Endodermal cell (in vitro differentiated cells): ENCODE measurements at regions not wholly inside any gene's neighbourhood (a gene's known extent, or its start where the extent isn't known, plus 50 kb on each side); places are given as distances from the start of the nearest gene placed in this dataset.

ENCODE experiments used
- DNase-seq: peaks from one replicate; pipeline ENCODE4 v3.0.0-alpha.2; 2017
- H3K27ac ChIP-seq: 2 replicates; pipeline ENCODE4 v1.5.1; 2013; ENCODE audit warnings: mild to moderate bottlenecking, low read depth, low read length, moderate library complexity
- H3K27me3 ChIP-seq: 2 replicates; pipeline ENCODE4 v1.6.1; 2013; ENCODE audit warnings: mild to moderate bottlenecking, low read length, moderate library complexity; ENCODE audit not compliant: insufficient read depth, control insufficient read depth, poor library complexity, severe bottlenecking
- H3K36me3 ChIP-seq: 2 replicates; pipeline ENCODE4 v1.7.0; 2013; ENCODE audit warnings: mild to moderate bottlenecking, low read length, moderate library complexity; ENCODE audit not compliant: control insufficient read depth, insufficient read depth
- H3K4me1 ChIP-seq: one replicate; pipeline ENCODE4 v1.7.0; 2013; ENCODE audit warnings: low read length; ENCODE audit not compliant: control insufficient read depth, insufficient read depth
- H3K4me3 ChIP-seq: 2 replicates; pipeline ENCODE4 v1.5.1; 2013; ENCODE audit warnings: mild to moderate bottlenecking, low read length, moderate library complexity
- H3K9ac ChIP-seq: 2 replicates; pipeline ENCODE4 v1.6.1; 2013; ENCODE audit warnings: mild to moderate bottlenecking, low read length, moderate library complexity; ENCODE audit not compliant: poor library complexity, severe bottlenecking; ENCODE audit errors: extremely low read depth
- H3K9me3 ChIP-seq: 2 replicates; pipeline ENCODE4 v1.6.1; 2013; ENCODE audit warnings: mild to moderate bottlenecking, low read length, moderate library complexity; ENCODE audit not compliant: control insufficient read depth
- H3K27ac Mint-ChIP-seq: 2 replicates; pipeline ENCODE4 v1.8.0; 2020; ENCODE audit warnings: mixed read lengths
- H3K27me3 Mint-ChIP-seq: 2 replicates; pipeline ENCODE4 v1.8.0; 2021; ENCODE audit warnings: mild to moderate bottlenecking, mixed read lengths; ENCODE audit not compliant: insufficient read depth
- H3K36me3 Mint-ChIP-seq: 2 replicates; pipeline ENCODE4 v1.8.0; 2020; ENCODE audit warnings: low read depth, mixed read lengths
- H3K4me1 Mint-ChIP-seq: 2 replicates; pipeline ENCODE4 v1.8.0; 2020; ENCODE audit warnings: mixed read lengths
- H3K4me3 Mint-ChIP-seq: 2 replicates; pipeline ENCODE4 v1.8.0; 2020; ENCODE audit warnings: mild to moderate bottlenecking, moderate library complexity, mixed read lengths
- H3K9me3 Mint-ChIP-seq: 2 replicates; pipeline ENCODE4 v1.8.0; 2020; ENCODE audit warnings: mild to moderate bottlenecking, mixed read lengths
- CTCF ChIP-seq: fragments of 200-600 bp; sonication (generic); conservative IDR thresholded peaks from 2 replicates; pipeline ENCODE4 v1.5.0; 2021; ENCODE audit warnings: antibody characterized with exemption, mild to moderate bottlenecking
- WGBS, 2 experiments: methylation state at CpG; one replicate each; pipeline versions ENCODE4 v1.1.5 to v1.1.7; 2013; ENCODE audit warnings: missing lambda C conversion rate in 2 of 2, mixed read lengths in 1 of 2; ENCODE audit not compliant: insufficient coverage in 1 of 2, insufficient read length in 1 of 2; 5-methylcytosine and 5-hydroxymethylcytosine counted together

- Histone ChIP-seq H3K27ac (no peak overlapping the region), H3K9me3 (no peaks in the 10 kb centered on the region), H3K27me3 (no peaks in the 10 kb centered on the region), H3K36me3 (no peaks in the 10 kb centered on the region), H3K9ac (no peak overlapping the region), H3K4me1 (no peaks in the 10 kb centered on the region), H3K4me3 (no peak overlapping the region)
- 90 to 94% methylated on average over 5 to 7 of the region's 7 CpGs for WGBS, 2 experiments
- Mint-ChIP-seq H3K36me3 (peaks cover 6% of the 10 kb centered on the region), H3K27ac (peak overlapping the region; percentile 60), H3K9me3 (peaks cover 1% of the 10 kb centered on the region), H3K4me1 (no peaks in the 10 kb centered on the region), H3K27me3 (no peaks in the 10 kb centered on the region), H3K4me3 (no peak overlapping the region)
- no peak for DNase-seq
- TF ChIP-seq CTCF, result no peak
Measured at GRCh38 chr3:56970461-56970879, 90.0 kb upstream of the SPATA12 start.

- no peak for DNase-seq
- Histone ChIP-seq H3K4me1 (no peaks in the 10 kb centered on the region), H3K27ac (no peak overlapping the region), H3K4me3 (no peak overlapping the region), H3K27me3 (no peaks in the 10 kb centered on the region), H3K9me3 (no peaks in the 10 kb centered on the region), H3K36me3 (no peaks in the 10 kb centered on the region), H3K9ac (no peak overlapping the region)
- Mint-ChIP-seq H3K36me3 (peaks cover 8% of the 10 kb centered on the region), H3K9me3 (peaks cover 3% of the 10 kb centered on the region), H3K4me1 (no peaks in the 10 kb centered on the region), H3K4me3 (no peak overlapping the region), H3K27ac (no peak overlapping the region), H3K27me3 (no peaks in the 10 kb centered on the region)
- no peak for TF ChIP-seq CTCF
- WGBS, 2 experiments, result 92% methylated on average over 1 of the region's 1 CpG; no CpG with 5 or more reads in 1 of the 2 experiments
Measured at GRCh38 chr3:56969851-56970250, 90.6 kb upstream of the SPATA12 start.

GRCh38 chr3:56966509-56966908 is 94.0 kb upstream of the SPATA12 start:
- no peaks in the 10 kb centered on the region for H3K4me1 ChIP-seq
- no peaks in the 10 kb centered on the region for H3K27me3 Mint-ChIP-seq
- no peak overlapping the region for H3K4me3 Mint-ChIP-seq
- H3K27ac Mint-ChIP-seq, result no peak overlapping the region
- TF ChIP-seq CTCF, result no peak
- H3K9ac ChIP-seq, result no peak overlapping the region
- no peak overlapping the region for H3K27ac ChIP-seq
- no peaks in the 10 kb centered on the region for H3K9me3 ChIP-seq
- no peak overlapping the region for H3K4me3 ChIP-seq
- peaks cover 2% of the 10 kb centered on the region for H3K36me3 Mint-ChIP-seq
- no peak for DNase-seq
- H3K9me3 Mint-ChIP-seq, result peaks cover 2% of the 10 kb centered on the region
- no peaks in the 10 kb centered on the region for H3K36me3 ChIP-seq
- H3K27me3 ChIP-seq, result no peaks in the 10 kb centered on the region
- H3K4me1 Mint-ChIP-seq, result no peaks in the 10 kb centered on the region
